ENCODE measurements at regions not wholly inside any gene's neighbourhood (a gene's known extent, or its start where the extent isn't known, plus 50 kb on each side); places are given as distances from the start of the nearest gene placed in this dataset.

DNA sequence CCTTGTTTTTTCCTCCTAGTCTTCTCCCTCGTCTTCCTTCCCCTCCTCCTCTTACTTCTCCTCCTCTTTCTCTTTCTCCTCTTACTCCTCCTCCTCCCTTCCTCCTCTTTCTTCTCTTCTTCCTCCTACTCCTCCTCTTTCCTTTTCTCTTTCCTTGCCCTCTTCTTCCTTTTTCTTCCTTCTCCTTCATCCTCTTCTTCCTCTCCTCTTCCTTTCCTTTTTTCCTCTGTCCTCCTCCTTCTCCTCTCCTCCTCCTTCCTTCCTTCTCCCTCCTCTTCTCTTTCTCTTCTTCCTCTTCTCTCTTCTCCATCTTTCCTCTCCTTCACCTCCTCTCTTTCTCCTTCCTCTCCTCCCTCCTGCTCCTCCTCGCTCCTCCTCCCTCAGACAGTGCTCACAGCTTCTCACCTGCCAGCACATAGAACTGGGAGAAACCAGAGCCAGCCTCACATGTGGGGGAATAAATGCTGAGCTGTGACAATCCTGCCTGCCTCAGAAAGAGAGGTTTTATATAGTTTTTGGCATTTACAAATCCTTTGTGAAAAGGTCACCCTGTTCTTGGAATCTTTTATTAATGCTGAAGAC is 84.3 kb upstream of the NLRP1 start:
- H3K27ac ChIP-seq, result no peak overlapping the region
- H3K36me3 ChIP-seq, result no peaks in the 10 kb centered on the region
- no peak overlapping the region for H3K9ac ChIP-seq

DNA sequence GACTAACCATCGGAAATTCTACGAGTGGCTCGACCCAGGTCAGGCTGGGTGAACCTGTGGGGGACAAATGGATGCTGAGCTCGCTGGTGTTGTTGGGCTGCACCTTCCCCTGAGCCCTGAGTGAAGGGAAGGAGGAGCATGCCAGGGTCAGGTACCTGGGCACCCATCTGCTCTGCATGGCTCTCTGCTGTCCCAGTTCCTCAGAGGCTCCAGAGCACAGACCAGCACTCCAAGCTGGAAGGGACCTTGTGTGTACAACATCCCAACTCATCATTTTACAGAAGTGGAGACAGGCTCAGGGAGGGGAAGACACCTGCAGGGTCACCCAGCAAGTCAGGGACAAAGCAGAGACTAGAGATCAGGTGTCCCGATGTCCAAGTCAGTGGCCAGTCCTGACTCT is 84.9 kb upstream of the NLRP1 start:
- Histone ChIP-seq H4K20me1 (no peaks in the 10 kb centered on the region), H3K27ac (no peak overlapping the region), H3K4me1 (peaks cover 48% of the 10 kb centered on the region), H3K36me3 (no peaks in the 10 kb centered on the region), H3K4me3 (no peak overlapping the region), H3K9me3 (no peaks in the 10 kb centered on the region), H3K9ac (no peak overlapping the region), H3K4me2 (no peak overlapping the region), H3K27me3 (no peaks in the 10 kb centered on the region)
- TF ChIP-seq Cebpa-rat (IDR thresholded peaks at IDR 0.05), result no peak

More for the DNA sequence above, 84.3 kb upstream of the NLRP1 start:
- no peaks in the 10 kb centered on the region for H3K9me3 ChIP-seq
- TF ChIP-seq Cebpa-rat (IDR thresholded peaks at IDR 0.05), result no peak
- no peak overlapping the region for H3K4me3 ChIP-seq
- H3K4me2 ChIP-seq, result no peak overlapping the region
- H3K27me3 ChIP-seq, result no peaks in the 10 kb centered on the region
- H4K20me1 ChIP-seq, result no peaks in the 10 kb centered on the region
- peaks cover 42% of the 10 kb centered on the region for H3K4me1 ChIP-seq

DNA sequence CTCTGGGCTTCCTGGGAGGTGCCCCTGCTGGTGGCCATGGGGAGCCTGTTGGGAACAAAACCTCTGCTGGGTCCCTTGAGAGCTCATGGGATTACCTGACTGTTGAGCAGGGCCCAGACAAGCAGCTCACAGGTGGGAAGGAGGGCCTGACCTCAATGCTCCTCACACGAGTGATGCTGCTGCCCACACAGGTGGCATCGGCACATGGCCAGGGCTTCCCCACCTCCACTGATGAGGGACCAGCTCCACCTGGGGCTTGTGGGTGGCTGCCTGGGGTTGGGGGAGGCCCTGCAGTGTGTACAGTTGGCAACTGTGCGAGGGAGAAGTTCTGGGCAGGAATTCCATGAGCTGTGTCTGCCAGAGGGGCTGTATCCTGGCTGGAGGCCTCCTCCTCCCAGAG is 87.8 kb upstream of the NLRP1 start:
- no peak for TF ChIP-seq Cebpa-rat (IDR thresholded peaks at IDR 0.05)
- Histone ChIP-seq H3K9me3 (no peaks in the 10 kb centered on the region), H3K4me1 (peaks cover 59% of the 10 kb centered on the region), H3K27ac (peak overlapping the region; percentile 71), H3K9ac (no peak overlapping the region), H3K36me3 (no peaks in the 10 kb centered on the region), H4K20me1 (no peaks in the 10 kb centered on the region), H3K27me3 (no peaks in the 10 kb centered on the region), H3K4me2 (peak overlapping the region; percentile 53; the same call in 1 of the 2 replicates), H3K4me3 (no peak overlapping the region)

- H4K20me1 ChIP-seq, result no peaks in the 10 kb centered on the region
- no peaks in the 10 kb centered on the region for H3K9me3 ChIP-seq
- no peak for TF ChIP-seq Cebpa-rat (IDR thresholded peaks at IDR 0.05)
- no peaks in the 10 kb centered on the region for H3K36me3 ChIP-seq
- H3K4me3 ChIP-seq, result no peak overlapping the region
- no peaks in the 10 kb centered on the region for H3K27me3 ChIP-seq
- H3K9ac ChIP-seq, result no peak overlapping the region
- peaks cover 66% of the 10 kb centered on the region for H3K4me1 ChIP-seq
- peak overlapping the region; percentile 71 for H3K27ac ChIP-seq
- H3K4me2 ChIP-seq, result peak overlapping the region; percentile 53
These were observed 88.6 kb upstream of the NLRP1 start for GRCh38 chr17:5672815-5673430.

- no peak overlapping the region; the same call in 1 of the 2 replicates for H3K4me3 ChIP-seq
These were observed 91.5 kb upstream of the NLRP1 start for GRCh38 chr17:5675625-5676421.

GRCh38 chr17:5677620-5678019 is 93.3 kb upstream of the NLRP1 start:
- H3K36me3 ChIP-seq, result no peaks in the 10 kb centered on the region
- H3K27ac ChIP-seq, result peak overlapping the region; percentile 79
- no peaks in the 10 kb centered on the region for H3K9me3 ChIP-seq
- H3K4me1 ChIP-seq, result peaks cover 62% of the 10 kb centered on the region
- TF ChIP-seq Cebpa-rat (IDR thresholded peaks at IDR 0.05), result no peak
- H3K27me3 ChIP-seq, result no peaks in the 10 kb centered on the region
- H3K4me3 ChIP-seq, result no peak overlapping the region
- H4K20me1 ChIP-seq, result no peaks in the 10 kb centered on the region
- H3K4me2 ChIP-seq, result peak overlapping the region; percentile 76
- 0 out of 2 replicates have a peak overlapping the region, but pooled peaks have one; percentile 30 for H3K9ac ChIP-seq

More at GRCh38 chr17:5675625-5676421, 91.5 kb upstream of the NLRP1 start:
- Histone ChIP-seq H3K36me3 (no peaks in the 10 kb centered on the region), H3K9me3 (no peaks in the 10 kb centered on the region), H3K27me3 (no peaks in the 10 kb centered on the region), H3K9ac (peak overlapping the region; percentile 30; the same call in 1 of the 2 replicates), H3K4me2 (peak overlapping the region; percentile 76), H3K27ac (peak overlapping the region; percentile 79), H3K4me1 (peaks cover 74% of the 10 kb centered on the region), H4K20me1 (no peaks in the 10 kb centered on the region)
- no peak for TF ChIP-seq Cebpa-rat (IDR thresholded peaks at IDR 0.05)

- Histone ChIP-seq H3K4me2 (peak overlapping the region; percentile 76), H3K36me3 (no peaks in the 10 kb centered on the region), H3K9me3 (no peaks in the 10 kb centered on the region), H3K27ac (peak overlapping the region; percentile 79; the same call in 1 of the 2 replicates), H3K4me1 (peaks cover 56% of the 10 kb centered on the region), H3K9ac (no peak overlapping the region), H3K4me3 (no peak overlapping the region), H4K20me1 (no peaks in the 10 kb centered on the region), H3K27me3 (no peaks in the 10 kb centered on the region)
- no peak for TF ChIP-seq Cebpa-rat (IDR thresholded peaks at IDR 0.05)
These were observed 93.9 kb upstream of the NLRP1 start for GRCh38 chr17:5678171-5678570.

GRCh38 chr17:5680766-5681165 is 96.5 kb upstream of the NLRP1 start:
- Histone ChIP-seq H3K4me2 (no peak overlapping the region), H3K4me3 (no peak overlapping the region), H3K27me3 (no peaks in the 10 kb centered on the region), H3K36me3 (no peaks in the 10 kb centered on the region), H3K9ac (no peak overlapping the region), H3K9me3 (peaks cover 7% of the 10 kb centered on the region), H3K4me1 (peaks cover 35% of the 10 kb centered on the region), H4K20me1 (no peaks in the 10 kb centered on the region), H3K27ac (no peak overlapping the region)
- TF ChIP-seq Cebpa-rat (IDR thresholded peaks at IDR 0.05), result no peak

GRCh38 chr17:5683241-5683640 is 98.9 kb upstream of the NLRP1 start:
- no peaks in the 10 kb centered on the region for H3K27me3 ChIP-seq
- H3K9me3 ChIP-seq, result peaks cover 8% of the 10 kb centered on the region
- no peak for TF ChIP-seq Cebpa-rat (IDR thresholded peaks at IDR 0.05)
- no peak overlapping the region for H3K4me3 ChIP-seq
- H3K27ac ChIP-seq, result no peak overlapping the region
- H3K9ac ChIP-seq, result no peak overlapping the region
- peaks cover 10% of the 10 kb centered on the region for H3K4me1 ChIP-seq
- H3K36me3 ChIP-seq, result no peaks in the 10 kb centered on the region
- H3K4me2 ChIP-seq, result no peak overlapping the region
- no peaks in the 10 kb centered on the region for H4K20me1 ChIP-seq
